IPS-18c (cell line): ENCODE measurements at regions not wholly inside any gene's neighbourhood (a gene's known extent, or its start where the extent isn't known, plus 50 kb on each side); places are given as distances from the start of the nearest gene placed in this dataset.

ENCODE experiments used
- H3K4me3 ChIP-seq: 2 replicates; pipeline ENCODE4 v1.7.0; 2013; ENCODE audit warnings: low read depth, mild to moderate bottlenecking, low read length, moderate library complexity; ENCODE audit not compliant: insufficient read depth
- H3K9me3 ChIP-seq: one replicate; pipeline ENCODE4 v1.6.1; 2013; ENCODE audit warnings: mild to moderate bottlenecking, low read length, moderate library complexity; ENCODE audit not compliant: control insufficient read depth, insufficient read depth

DNA sequence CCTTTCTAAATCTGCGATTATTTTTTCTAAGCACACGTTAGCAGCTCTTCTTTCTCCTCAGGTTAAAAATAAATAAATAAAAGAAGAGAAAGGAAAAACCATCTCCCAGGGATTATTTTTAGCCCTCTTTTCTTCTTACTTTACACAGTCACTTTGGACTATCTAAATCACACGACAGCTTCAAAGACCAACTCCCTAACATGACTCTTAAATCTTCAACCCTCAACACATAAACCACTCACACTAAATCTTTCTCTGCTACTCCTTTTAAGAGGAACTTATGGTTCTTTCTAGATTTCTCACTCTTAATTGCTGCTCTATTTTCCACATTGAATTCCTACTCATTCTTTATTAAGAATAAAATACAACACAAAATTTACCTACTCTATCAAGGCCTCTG is 1095.0 kb upstream of the B3GALT2 start:
- no peak overlapping the region for H3K4me3 ChIP-seq
- H3K9me3 ChIP-seq: no peaks in the 10 kb centered on the region

DNA sequence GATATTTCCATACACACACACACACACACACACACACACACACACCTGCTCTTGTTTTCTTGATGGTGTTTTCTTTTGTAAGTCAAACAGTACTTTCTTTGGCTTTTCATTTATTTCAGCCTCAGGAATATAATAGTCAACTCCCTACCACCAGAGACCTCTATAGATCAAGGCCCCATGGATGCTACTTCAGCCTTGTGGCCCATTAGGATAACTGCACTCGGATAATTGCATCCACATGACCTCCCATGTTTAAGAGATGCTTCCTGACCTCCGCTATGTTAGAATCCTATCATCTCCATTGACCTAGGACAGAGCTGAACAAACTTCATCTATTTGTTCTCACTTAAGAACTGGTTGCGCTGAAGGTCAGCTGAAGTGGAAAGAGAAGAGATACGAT is 1094.0 kb upstream of the B3GALT2 start:
- no peak overlapping the region for H3K4me3 ChIP-seq
- H3K9me3 ChIP-seq: no peaks in the 10 kb centered on the region

DNA sequence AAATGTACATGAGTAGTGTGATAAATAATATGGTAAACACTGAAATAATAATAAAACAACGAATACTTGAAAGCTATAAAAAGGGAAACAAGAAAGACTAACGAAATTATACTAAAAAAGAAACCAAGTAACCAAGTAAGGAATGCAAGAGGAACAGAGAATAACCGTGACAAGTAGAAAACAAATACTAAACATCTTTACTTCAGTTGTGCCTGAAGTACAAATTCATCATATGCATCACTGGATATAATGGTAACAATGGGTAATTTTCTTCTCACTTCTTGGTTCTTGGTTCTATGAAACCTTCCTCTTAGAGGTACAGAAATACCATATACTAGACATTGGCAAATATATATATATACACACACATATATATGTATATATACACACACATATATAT is 1093.6 kb upstream of the B3GALT2 start:
- no peaks in the 10 kb centered on the region for H3K9me3 ChIP-seq
- no peak overlapping the region for H3K4me3 ChIP-seq

DNA sequence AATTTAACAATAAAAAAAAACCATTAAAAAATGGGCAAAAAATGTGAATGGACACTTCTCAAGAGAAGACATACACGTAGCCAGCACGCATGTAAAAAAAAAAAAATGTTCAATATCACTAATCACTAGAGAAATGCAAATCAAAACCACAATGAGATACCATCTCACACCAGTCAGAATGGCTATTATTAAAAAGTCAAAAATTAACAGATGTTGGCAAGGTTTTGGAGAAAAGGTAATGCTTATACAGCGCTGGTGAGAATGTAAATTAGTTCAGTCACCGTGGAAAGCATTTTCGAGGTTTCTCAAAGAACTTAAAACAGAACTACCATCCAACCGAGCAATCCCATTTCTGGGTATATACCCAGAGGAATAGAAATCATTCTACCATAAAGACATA is 1091.5 kb upstream of the B3GALT2 start:
- Histone ChIP-seq H3K4me3 (no peak overlapping the region), H3K9me3 (no peaks in the 10 kb centered on the region)

DNA sequence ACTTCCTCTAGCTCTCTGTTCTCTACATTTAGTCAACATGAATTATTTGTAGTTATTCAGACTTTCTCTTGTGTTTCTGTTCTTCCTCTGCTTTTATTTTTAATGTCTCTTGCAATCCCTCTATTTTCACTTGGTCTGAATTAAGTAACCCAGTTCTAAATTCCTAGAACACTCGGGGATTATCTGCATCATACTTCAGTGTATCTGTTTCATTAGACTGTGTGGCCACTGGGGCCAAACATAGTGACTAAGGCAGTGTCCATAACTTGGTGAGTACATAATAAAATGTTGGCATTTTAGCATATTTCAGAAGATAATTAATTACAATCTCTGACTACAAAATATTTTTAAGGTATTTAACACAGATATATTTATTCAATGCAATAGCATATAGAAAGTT is 1087.2 kb upstream of the B3GALT2 start:
- no peaks in the 10 kb centered on the region for H3K9me3 ChIP-seq
- no peak overlapping the region for H3K4me3 ChIP-seq

DNA sequence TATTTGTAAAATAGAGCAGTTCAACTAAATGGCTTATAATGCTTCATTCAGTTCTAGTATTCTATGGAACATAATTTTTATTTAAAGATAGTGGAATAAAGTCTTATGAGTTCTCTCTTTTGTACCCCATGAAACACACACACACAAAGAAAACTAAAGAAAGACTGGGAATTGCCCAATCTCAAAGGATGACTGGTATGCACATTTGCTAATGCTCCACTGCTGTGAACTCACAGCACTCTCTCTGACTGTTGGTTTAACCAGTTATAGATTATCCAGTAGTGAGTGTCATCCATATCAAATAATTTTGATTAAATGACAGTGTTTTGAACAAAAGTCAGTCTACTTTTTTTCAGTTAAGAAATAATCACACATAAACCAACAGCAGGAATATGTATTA is 1082.4 kb upstream of the B3GALT2 start:
- no peak overlapping the region for H3K4me3 ChIP-seq
- H3K9me3 ChIP-seq: no peaks in the 10 kb centered on the region

DNA sequence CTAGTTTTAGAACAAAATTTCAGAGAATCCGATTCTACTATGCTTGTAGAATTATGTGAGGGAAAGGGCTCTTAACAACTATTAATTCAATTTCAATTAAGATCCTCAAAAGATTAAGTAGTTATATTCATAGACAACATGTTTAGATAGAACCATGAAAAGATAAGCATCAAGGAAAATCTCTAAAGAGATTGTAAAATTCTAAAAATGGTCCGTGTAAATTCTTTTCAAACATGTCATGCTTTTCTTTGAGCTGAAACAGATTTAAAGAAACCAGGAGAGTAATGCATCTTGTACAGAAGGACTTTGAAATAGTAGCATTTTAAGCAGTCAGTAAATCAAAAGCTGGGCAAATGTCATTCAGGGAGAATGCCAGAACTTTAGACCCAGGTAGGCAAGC is 1080.6 kb upstream of the B3GALT2 start:
- H3K4me3 ChIP-seq: no peak overlapping the region
- H3K9me3 ChIP-seq: no peaks in the 10 kb centered on the region

DNA sequence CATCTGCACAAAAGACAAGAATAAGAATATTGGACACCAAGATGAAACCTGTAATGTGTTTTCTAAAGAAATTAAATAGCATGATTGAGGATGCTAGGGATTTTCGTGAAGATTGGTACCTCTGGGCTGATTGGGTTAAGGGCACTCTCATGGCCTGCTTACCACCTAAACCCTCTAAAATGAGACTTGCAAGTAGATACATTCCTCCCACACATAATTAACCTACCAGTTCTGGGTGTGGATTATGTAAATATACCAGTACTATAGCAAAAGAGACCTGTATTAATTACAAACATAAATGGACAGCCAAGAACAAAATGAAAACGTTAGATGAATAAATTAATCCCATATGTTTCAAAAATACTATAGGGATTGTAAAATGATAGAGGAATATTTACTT is 1069.6 kb upstream of the B3GALT2 start:
- H3K4me3 ChIP-seq: no peak overlapping the region
- H3K9me3 ChIP-seq: no peaks in the 10 kb centered on the region

DNA sequence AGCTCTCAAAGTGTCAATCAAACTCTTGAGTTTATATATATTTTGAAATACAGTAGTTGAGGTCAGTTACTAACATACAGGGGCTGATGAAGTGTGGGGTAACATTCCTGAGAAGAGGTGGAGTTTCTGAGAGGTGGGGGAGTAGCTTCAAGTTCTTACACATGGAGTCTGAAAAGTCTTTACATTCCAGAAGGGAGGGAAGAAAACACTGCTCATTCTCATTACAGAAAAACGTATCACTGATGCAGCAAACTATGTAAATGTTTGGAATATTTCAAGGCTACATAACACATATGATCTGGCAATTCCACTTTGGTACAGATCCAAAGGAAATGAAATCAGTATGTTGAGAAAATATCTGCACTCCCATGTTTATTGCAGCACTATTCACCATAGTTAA is 1065.8 kb upstream of the B3GALT2 start:
- H3K4me3 ChIP-seq: no peak overlapping the region

DNA sequence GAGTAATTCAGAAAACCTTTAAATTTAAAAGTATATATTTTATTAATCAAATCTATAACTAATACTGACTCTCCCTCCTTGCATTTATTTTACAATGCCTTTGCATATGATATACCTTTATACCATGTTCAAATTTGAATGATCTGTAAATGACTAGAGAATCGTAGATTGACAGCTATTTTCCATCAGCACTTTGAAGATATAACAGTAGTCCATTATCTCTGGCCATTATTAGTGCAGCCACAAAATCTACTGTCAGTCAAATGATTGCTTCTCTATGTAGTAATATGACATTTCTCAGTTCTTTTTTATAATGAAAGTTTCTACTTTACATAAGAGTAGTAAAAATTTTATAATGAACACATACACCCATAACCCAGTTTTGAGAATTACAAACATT is 1054.8 kb upstream of the B3GALT2 start:
- H3K4me3 ChIP-seq: no peak overlapping the region
- H3K9me3 ChIP-seq: no peaks in the 10 kb centered on the region

More for the DNA sequence above, 1065.8 kb upstream of the B3GALT2 start:
- no peaks in the 10 kb centered on the region for H3K9me3 ChIP-seq

DNA sequence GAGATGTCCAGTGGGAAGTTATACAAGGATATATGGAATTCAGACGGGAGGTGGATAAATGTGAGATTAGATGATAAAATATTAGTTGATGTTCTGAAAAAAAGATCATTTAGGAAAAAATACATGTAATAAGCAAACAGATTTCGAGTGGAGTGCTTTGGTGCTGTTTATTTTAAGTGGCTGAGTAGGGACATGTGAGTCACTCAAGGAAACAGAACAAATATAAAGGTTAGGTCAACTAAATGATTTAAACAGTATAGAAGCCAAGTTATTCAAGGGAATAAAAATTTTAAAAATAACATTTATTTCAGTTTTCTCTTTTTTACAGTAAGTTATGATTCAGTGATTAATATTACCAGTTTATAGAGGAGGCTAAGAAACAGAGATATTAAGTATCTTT is 1046.7 kb upstream of the B3GALT2 start:
- H3K9me3 ChIP-seq: no peaks in the 10 kb centered on the region
- H3K4me3 ChIP-seq: no peak overlapping the region

DNA sequence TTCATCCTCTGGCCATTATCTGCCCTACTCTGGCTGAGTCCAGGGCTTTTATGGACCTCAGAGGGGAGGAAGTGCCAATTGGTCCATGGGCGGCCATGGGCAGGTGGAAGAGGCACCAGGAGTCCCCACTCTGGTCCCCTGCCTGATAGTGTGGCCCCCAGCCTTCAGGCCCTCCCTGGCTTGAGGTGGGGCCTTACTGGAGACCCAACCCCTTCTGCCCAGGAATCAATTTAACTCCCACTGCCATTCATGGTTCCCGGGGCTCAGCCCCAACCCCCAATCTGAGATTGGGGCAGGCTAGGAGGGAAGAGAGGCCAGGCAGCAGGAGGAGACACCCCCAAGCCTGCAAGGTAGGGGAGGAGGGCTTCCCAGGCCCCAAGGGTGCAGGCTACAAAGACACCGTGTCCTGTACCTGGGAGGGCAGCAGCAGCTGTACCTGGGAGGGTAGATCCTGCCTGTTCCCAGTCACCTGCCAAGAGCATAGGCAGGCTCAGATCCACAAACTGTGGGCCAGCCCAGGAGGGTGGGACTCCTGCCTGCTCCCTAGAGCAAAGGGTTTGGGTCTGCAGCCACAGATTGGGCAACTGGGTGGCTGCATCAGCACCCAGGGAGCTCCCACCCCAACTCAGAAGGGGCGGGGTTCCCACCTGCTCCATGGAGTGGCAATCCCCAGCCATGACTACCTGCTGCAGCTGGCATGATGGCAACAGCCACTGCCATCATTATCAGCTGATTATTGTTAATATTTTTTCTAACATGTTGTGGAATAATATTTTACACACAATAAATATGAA is 1044.1 kb upstream of the B3GALT2 start:
- Histone ChIP-seq H3K4me3 (no peak overlapping the region), H3K9me3 (no peaks in the 10 kb centered on the region)

DNA sequence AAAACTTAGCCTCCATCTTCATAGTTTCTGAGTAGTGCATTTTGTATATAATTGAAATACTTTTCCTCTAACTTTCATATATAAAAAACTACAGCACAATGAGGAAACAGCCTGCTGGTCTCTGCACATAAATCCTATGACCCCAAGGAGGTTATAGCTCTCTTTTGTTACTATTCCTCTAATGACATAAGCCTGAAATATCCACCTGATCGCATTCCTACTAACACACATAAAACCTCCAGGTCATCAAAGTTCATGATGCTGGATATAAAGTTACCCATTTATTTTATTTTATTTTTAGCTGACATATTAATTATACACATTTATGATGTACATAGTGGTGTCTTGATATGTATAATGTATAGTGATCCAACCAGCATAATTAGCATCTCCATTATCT is 1042.0 kb upstream of the B3GALT2 start:
- Histone ChIP-seq H3K4me3 (no peak overlapping the region), H3K9me3 (no peaks in the 10 kb centered on the region)

DNA sequence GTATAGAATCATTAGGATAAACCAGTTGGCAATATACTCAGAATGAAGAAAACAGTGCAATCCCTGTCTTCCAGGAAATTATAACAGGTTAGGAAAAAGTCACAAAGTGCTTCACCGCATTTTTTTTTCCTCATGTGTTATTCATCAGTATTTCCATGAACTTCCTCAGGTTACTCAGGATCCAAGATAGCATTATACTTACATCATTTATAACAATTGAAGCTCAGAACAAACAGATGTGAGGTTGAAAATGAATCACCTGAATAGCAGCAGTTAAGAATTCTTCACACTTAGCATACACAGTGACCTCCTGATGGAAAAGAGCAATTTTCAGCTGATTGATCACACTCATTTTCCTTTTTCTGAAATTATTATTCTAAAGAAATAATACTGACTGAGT is 1040.7 kb upstream of the B3GALT2 start:
- Histone ChIP-seq H3K4me3 (no peak overlapping the region), H3K9me3 (no peaks in the 10 kb centered on the region)

DNA sequence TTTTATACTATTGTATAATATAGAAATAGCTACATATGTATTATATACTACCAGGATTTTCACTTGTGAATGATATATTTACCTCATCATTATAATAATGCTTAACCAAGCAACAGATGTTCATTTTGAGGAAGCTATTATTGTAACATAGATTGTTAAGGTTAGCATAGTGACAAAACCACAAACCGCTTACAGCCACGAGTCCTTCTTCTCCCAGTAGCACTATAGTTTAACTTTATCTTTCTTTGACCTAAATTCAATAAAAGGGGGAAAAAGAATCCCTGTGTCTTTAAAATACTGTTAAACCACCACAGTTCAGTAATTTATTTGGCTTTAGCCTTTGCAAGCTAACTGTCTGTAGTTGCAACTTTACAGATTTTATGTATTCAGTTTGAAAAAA is 1039.4 kb upstream of the B3GALT2 start:
- H3K4me3 ChIP-seq: no peak overlapping the region
- H3K9me3 ChIP-seq: no peaks in the 10 kb centered on the region

DNA sequence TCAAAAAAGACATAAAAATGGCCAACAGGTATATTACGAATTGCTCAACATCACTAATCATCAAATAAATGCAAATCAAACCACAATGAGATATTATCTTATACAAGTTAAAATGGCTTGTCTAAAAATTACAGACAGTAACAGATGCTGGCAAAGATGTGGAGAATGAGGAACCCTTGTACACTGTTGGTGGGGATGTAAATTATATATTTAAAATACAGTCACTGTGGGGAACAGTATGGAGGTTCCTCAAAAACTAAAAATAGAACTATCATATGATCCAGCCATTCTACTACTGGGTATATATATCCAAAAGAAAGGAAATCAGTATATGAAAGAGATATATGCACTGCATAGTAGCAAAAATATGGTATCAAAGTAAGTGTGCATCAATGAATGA is 1037.2 kb upstream of the B3GALT2 start:
- no peaks in the 10 kb centered on the region for H3K9me3 ChIP-seq
- H3K4me3 ChIP-seq: no peak overlapping the region

DNA sequence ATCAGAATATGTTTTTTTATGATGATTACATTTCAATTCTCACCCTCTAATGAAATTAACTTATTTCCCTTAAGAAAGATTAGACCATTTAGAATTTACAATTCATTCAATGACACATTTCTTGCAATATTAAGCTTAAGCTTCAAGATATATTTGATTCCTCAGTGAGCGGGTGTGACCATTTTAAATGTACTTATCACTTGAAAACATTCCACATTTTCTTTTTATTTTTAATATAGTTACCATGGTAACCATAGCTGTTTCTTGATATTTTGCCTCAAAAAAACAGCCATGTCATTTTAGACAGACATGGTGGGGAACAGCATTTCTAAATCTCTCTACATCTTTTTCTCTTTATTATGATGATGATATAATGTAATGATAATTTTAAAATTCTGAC is 1029.0 kb upstream of the B3GALT2 start:
- no peaks in the 10 kb centered on the region for H3K9me3 ChIP-seq

DNA sequence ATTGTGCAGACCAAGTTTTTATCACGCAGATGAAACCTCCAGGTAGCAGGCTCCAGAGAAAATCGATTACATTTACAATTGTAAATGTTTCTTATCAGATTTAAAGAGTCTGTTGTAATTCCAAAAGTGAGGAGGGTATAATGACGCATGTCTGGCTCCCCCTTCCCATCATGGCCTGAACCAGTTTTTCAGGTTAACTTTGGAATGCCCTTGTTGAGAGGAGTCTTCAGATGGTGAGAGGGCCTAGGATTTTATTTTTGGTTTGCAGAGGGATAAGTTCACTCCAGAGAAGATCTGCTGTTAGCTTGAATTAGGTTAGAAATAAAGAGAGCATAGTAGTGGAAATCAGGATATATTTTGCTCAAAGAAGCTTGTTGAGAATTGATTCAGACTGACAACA is 1028.3 kb upstream of the B3GALT2 start:
- H3K4me3 ChIP-seq: no peak overlapping the region
- no peaks in the 10 kb centered on the region for H3K9me3 ChIP-seq

More for the DNA sequence above, 1029.0 kb upstream of the B3GALT2 start:
- H3K4me3 ChIP-seq: no peak overlapping the region

DNA sequence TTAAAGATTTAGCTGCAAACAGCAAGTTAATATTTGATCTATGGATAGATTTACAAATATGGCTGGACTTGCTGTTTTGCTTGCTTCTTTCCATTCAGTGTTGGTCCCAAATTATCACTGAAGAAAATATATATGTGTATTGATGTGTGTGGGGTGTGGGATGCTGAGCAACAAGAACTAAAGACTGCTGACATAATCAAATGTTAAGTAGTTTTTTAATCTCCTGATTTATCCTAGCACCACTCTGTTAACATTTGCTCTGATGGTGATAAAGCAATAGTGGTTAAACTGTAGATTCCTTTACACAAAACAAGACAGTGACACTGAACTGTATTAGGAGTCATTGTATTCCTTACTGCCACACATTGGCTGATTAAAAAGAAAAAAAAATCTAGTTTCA is 1023.5 kb upstream of the B3GALT2 start:
- no peak overlapping the region for H3K4me3 ChIP-seq
- no peaks in the 10 kb centered on the region for H3K9me3 ChIP-seq
